K562 (cell line): ENCODE measurements at regions not wholly inside any gene's neighbourhood (a gene's known extent, or its start where the extent isn't known, plus 50 kb on each side); places are given as distances from the start of the nearest gene placed in this dataset.

Source experiments
- ATAC-seq: fragments of 200-7000 bp; cut with Tn5 transposase; 3 replicates; pipeline ENCODE4 v1.9.1; 2020; ENCODE audit warnings: moderate library complexity
- BruUV-seq: library from RNA; stranded (reverse); fragments of 400-500 nt; replicated peaks from 2 replicates; lab custom pipeline; 2021; lab: Mats Ljungman, UMichigan
- CTCF ChIA-PET: fragments of 300-600 bp; formaldehyde crosslinking; extraction: SDS; loops from one replicate; lab custom pipeline; 2021; ENCODE audit warnings: low intra/inter-chr PET ratio; lab: Yijun Ruan, JAX
- POLR2A ChIA-PET: fragments of 300-600, 350-650 bp; sonication (Branson Sonifier 250); formaldehyde crosslinking; extraction: SDS; loops from one replicate; lab custom pipeline; 2021; ENCODE audit warnings: antibody characterized with exemption, inconsistent platforms; lab: Yijun Ruan, JAX
- DNase-seq, 4 experiments: peaks; one replicate each; pipeline versions ENCODE4 v3.0.0 to v3.0.0-alpha.2; 2011 to 2018; ENCODE audit warnings: low spot score in 3 of 4, mixed read lengths in 3 of 4; ENCODE audit errors: extremely low read depth in 1 of 4
- FAIRE-seq: peaks from 2 replicates; lab custom pipeline; 2011; peaks lifted over from hg19 to GRCh38; lab: Jason Lieb, UNC
- H2AFZ ChIP-seq: 2 replicates; pipeline ENCODE4 v1.6.0; 2011; ENCODE audit warnings: low read depth, low read length, control low read depth, inconsistent platforms
- H3K27ac ChIP-seq: fragments of 200-600 bp; 3 replicates; pipeline ENCODE4 v1.8.0; 2011; ENCODE audit warnings: low read depth, mild to moderate bottlenecking, control low read depth, inconsistent platforms, low read length, moderate library complexity, mixed read lengths; ENCODE audit errors: extremely low read depth
- H3K27me3 ChIP-seq, 2 experiments: fragments of 300-600 bp in 1 of 2; 2 replicates in 1 of 2; 3 replicates in 1 of 2; pipeline versions ENCODE4 v1.6.0 to v1.8.0; 2011; ENCODE audit warnings: inconsistent platforms in 2 of 2, low read length in 2 of 2, mild to moderate bottlenecking in 1 of 2, mixed read lengths in 1 of 2, moderate library complexity in 1 of 2; ENCODE audit not compliant: control insufficient read depth in 2 of 2, insufficient read depth in 2 of 2
- H3K36me3 ChIP-seq: fragments of 300-600 bp; 3 replicates; pipeline ENCODE4 v1.8.0; 2011; ENCODE audit warnings: mild to moderate bottlenecking, low read length, inconsistent platforms; ENCODE audit not compliant: control insufficient read depth, insufficient read depth
- H3K4me1 ChIP-seq, 2 experiments: fragments of 200-600 bp in 1 of 2; replicated peaks in 1 of 2; 2 replicates in 1 of 2; 3 replicates in 1 of 2; pipeline versions ENCODE4 v1.5.1 to v1.8.0; 2011; ENCODE audit warnings: inconsistent platforms in 2 of 2, low read length in 2 of 2, mild to moderate bottlenecking in 1 of 2, mixed read lengths in 1 of 2, moderate library complexity in 1 of 2; ENCODE audit not compliant: control insufficient read depth in 2 of 2, insufficient read depth in 2 of 2
- H3K4me2 ChIP-seq: 2 replicates; pipeline ENCODE4 v1.6.1; 2011; ENCODE audit warnings: low read length, control low read depth, inconsistent platforms, mixed read lengths; ENCODE audit not compliant: insufficient read depth
- H3K4me3 ChIP-seq: fragments of 200-600 bp; sonication (generic), shearing (Covaris generic); 2 replicates; pipeline ENCODE4 v1.5.1; 2016; ENCODE audit warnings: control low read depth, inconsistent platforms
- H3K79me2 ChIP-seq: fragments of 200-600 bp; 3 replicates; pipeline ENCODE4 v1.8.0; 2011; ENCODE audit warnings: low read length, inconsistent platforms; ENCODE audit not compliant: control insufficient read depth, insufficient read depth
- H3K9ac ChIP-seq, 2 experiments: 2 replicates each; pipeline versions ENCODE4 v1.6.0 to v1.6.1; 2011; ENCODE audit warnings: low read depth in 2 of 2, low read length in 2 of 2, control low read depth in 1 of 2, inconsistent platforms in 1 of 2, mild to moderate bottlenecking in 1 of 2, mixed read lengths in 1 of 2; ENCODE audit not compliant: insufficient read depth in 1 of 2
- H3K9me1 ChIP-seq: one replicate; pipeline ENCODE4 v1.6.0; 2011; ENCODE audit warnings: inconsistent platforms, mild to moderate bottlenecking, low read length, moderate library complexity; ENCODE audit not compliant: control insufficient read depth, insufficient read depth
- H3K9me3 ChIP-seq: replicated peaks from 2 replicates; pipeline ENCODE4 v1.5.1; 2011; ENCODE audit warnings: low read depth, low read length, inconsistent platforms; ENCODE audit not compliant: control insufficient read depth, insufficient read depth
- H4K20me1 ChIP-seq: replicated peaks from 2 replicates; pipeline ENCODE4 v1.6.1; 2011; ENCODE audit warnings: low read length, inconsistent platforms, mixed read lengths; ENCODE audit not compliant: control insufficient read depth, insufficient read depth
- AFF1 ChIP-seq, 2 experiments: fragments of 450-650 bp; IDR thresholded peaks; 2 replicates each; pipeline ENCODE4 v1.6.1; 2018; ENCODE audit warnings: mild to moderate bottlenecking in 2 of 2, low read depth in 1 of 2; ENCODE audit not compliant: partially characterized antibody in 2 of 2
- CCAR2 ChIP-seq: fragments of 200-400 bp; formaldehyde crosslinking; IDR thresholded peaks from 2 replicates; pipeline ENCODE4 v1.6.1; 2017; ENCODE audit warnings: mild to moderate bottlenecking, low read depth, low read length
- ELF2 ChIP-seq: fragments of 250-450 bp; sonication (Bioruptor Pico); IDR thresholded peaks from 2 replicates; pipeline ENCODE4 v1.5.0; 2021; ENCODE audit warnings: mild to moderate bottlenecking
- FOXP1 ChIP-seq: sonication (generic); formaldehyde crosslinking; IDR thresholded peaks from 2 replicates; pipeline ENCODE4 v1.8.0; 2022; ENCODE audit warnings: mild to moderate bottlenecking, missing genetic modification reagents
- HDAC2 ChIP-seq: fragments of 450-650 bp; IDR thresholded peaks from 2 replicates; pipeline ENCODE4 v1.6.1; 2016; ENCODE audit warnings: mild to moderate bottlenecking
- HDAC3 ChIP-seq: fragments of 450-650 bp; IDR thresholded peaks from 2 replicates; pipeline ENCODE4 v1.6.1; 2018; ENCODE audit warnings: borderline replicate concordance, mild to moderate bottlenecking, moderate library complexity; ENCODE audit not compliant: partially characterized antibody
- KLF10 ChIP-seq: fragments of 250-450 bp; sonication (Bioruptor Pico); IDR thresholded peaks from 2 replicates; pipeline ENCODE4 v1.6.1; 2021; ENCODE audit warnings: matching md5 sums
- NCOA1 ChIP-seq: fragments of 450-650 bp; IDR thresholded peaks from 2 replicates; pipeline ENCODE4 v1.6.1; 2016; ENCODE audit warnings: low read depth
- RBM15 ChIP-seq: fragments of 200-400 bp; formaldehyde crosslinking; IDR thresholded peaks from 2 replicates; pipeline ENCODE4 v1.6.1; 2018; ENCODE audit warnings: mild to moderate bottlenecking, low read length, moderate library complexity; ENCODE audit not compliant: insufficient read depth
- SOX6 ChIP-seq: fragments of 450-650 bp; IDR thresholded peaks from 2 replicates; pipeline ENCODE4 v1.6.1; 2014; ENCODE audit warnings: mild to moderate bottlenecking
- SREBF1 ChIP-seq: fragments of 150-350 bp; IDR thresholded peaks from 2 replicates; pipeline ENCODE4 v1.6.1; 2014; ENCODE audit warnings: antibody characterized with exemption, low read depth, low read length, borderline replicate concordance
- SREBF2 ChIP-seq: sonication (generic); formaldehyde crosslinking; IDR thresholded peaks from 2 replicates; pipeline ENCODE4 v1.4.0; 2020; ENCODE audit warnings: mild to moderate bottlenecking, missing genetic modification reagents
- STAG1 ChIP-seq: sonication (generic); formaldehyde crosslinking; IDR thresholded peaks from 2 replicates; pipeline ENCODE4 v1.5.0; 2020; ENCODE audit warnings: missing genetic modification reagents, borderline replicate concordance
- SUPT5H ChIP-seq: fragments of 450-650 bp; IDR thresholded peaks from 2 replicates; pipeline ENCODE4 v1.6.1; 2016
- TBP ChIP-seq: optimal IDR thresholded peaks from 2 replicates; pipeline ENCODE3; 2011; ENCODE audit warnings: low read depth, low read length, improper control_type of control experiment
- ZNF174 ChIP-seq: fragments of 250-450 bp; sonication (Bioruptor Pico); IDR thresholded peaks from 2 replicates; pipeline ENCODE4 v1.4.0; 2020; ENCODE audit warnings: mild to moderate bottlenecking
- ZNF274 ChIP-seq: IDR thresholded peaks from 2 replicates; pipeline ENCODE4 v1.6.1; 2011; ENCODE audit warnings: low read depth, mild to moderate bottlenecking, low read length, moderate library complexity, borderline replicate concordance
- WGBS: fragments of 100-300 bp; shearing (Covaris generic); methylation state at CpG from one replicate; pipeline ENCODE4 v1.1.6; 2016; ENCODE audit warnings: low coverage, mixed read lengths; ENCODE audit not compliant: insufficient coverage; ENCODE audit errors: missing lambda C conversion rate; 5-methylcytosine and 5-hydroxymethylcytosine counted together
- in situ Hi-C: fragments of 300-500 bp; cut with MboI; formaldehyde crosslinking; loops from 4 replicates; pipeline ENCODE4 v1.15.0; 2018; ENCODE audit warnings: inconsistent platforms, mixed read lengths
- intact Hi-C: fragments of 100-400 bp; cut with micrococcal nuclease; formaldehyde crosslinking; loops from 2 replicates; pipeline ENCODE4 v1.14.2; 2022
- TF ChIP-seq, protein P1 (sequence below), 2 experiments: fragments of 150-350 bp in 1 of 2; IDR thresholded peaks; 2 replicates each; pipeline ENCODE4 v1.6.1; 2012 to 2016; ENCODE audit warnings: low read depth in 2 of 2, low read length in 2 of 2, mild to moderate bottlenecking in 1 of 2, moderate library complexity in 1 of 2

DNA sequence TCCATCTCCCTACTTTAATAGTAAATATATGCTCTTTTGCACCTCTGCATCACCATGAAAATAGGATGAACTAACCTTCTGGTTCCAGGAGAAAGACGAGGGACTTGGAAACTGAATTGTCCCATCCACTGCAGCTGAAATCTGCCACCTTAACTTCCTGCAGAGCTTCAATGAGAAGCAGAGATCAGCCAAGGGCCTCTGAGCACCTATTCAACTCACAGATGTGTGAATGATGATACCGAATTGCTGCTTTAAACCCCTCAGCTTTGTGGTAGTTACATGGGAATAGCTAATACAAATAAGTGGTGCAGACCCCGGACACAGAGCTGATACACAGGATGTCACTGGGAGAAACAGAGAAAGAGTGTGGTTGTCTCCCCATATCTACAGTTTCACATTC, 616.8 kb downstream of the NCAM2 start:
- Histone ChIP-seq H3K36me3 (no peaks in the 10 kb centered on the region), H3K9me3 (no peaks in the 10 kb centered on the region), H3K4me3 (no peak overlapping the region), H4K20me1 (no peaks in the 10 kb centered on the region), H3K27ac (no peak overlapping the region), H3K27me3 (no peaks in the 10 kb centered on the region), H3K9me1 (no peaks in the 10 kb centered on the region), H3K9ac (no peak overlapping the region), H3K79me2 (no peaks in the 10 kb centered on the region), H2AFZ (no peak overlapping the region), H3K4me1 (no peaks in the 10 kb centered on the region), H3K4me2 (no peak overlapping the region)
- intact Hi-C loops: no loop called here
- CTCF ChIA-PET: no interaction called here
- FAIRE-seq: no peak
- POLR2A ChIA-PET: interaction anchor here (1.1 kb wide), 1 partner anchor 11 kb away, joined by 3 read pairs; no protein-coding TSS in a partner anchor
- TF ChIP-seq SREBF2 (CRISPR knock-in tag): no peak
- TF ChIP-seq KLF10 (CRISPR knock-in tag): no peak
- no peak for TF ChIP-seq ELF2 (CRISPR knock-in tag)
- no peak for TF ChIP-seq HDAC3
- TF ChIP-seq SOX6: no peak
- no peak for TF ChIP-seq AFF1 (IDR thresholded peaks at IDR 0.05; ENCODE audit: low read depth in 1 of 2, partially characterized antibody in 2 of 2)
- no peak for TF ChIP-seq CCAR2
- no peak for TF ChIP-seq RBM15
- TF ChIP-seq TBP: no peak
- no peak for TF ChIP-seq SREBF1
- no peak for TF ChIP-seq HDAC2
- TF ChIP-seq SUPT5H: no peak
- no peak for TF ChIP-seq NCOA1
- TF ChIP-seq, protein P1, sequence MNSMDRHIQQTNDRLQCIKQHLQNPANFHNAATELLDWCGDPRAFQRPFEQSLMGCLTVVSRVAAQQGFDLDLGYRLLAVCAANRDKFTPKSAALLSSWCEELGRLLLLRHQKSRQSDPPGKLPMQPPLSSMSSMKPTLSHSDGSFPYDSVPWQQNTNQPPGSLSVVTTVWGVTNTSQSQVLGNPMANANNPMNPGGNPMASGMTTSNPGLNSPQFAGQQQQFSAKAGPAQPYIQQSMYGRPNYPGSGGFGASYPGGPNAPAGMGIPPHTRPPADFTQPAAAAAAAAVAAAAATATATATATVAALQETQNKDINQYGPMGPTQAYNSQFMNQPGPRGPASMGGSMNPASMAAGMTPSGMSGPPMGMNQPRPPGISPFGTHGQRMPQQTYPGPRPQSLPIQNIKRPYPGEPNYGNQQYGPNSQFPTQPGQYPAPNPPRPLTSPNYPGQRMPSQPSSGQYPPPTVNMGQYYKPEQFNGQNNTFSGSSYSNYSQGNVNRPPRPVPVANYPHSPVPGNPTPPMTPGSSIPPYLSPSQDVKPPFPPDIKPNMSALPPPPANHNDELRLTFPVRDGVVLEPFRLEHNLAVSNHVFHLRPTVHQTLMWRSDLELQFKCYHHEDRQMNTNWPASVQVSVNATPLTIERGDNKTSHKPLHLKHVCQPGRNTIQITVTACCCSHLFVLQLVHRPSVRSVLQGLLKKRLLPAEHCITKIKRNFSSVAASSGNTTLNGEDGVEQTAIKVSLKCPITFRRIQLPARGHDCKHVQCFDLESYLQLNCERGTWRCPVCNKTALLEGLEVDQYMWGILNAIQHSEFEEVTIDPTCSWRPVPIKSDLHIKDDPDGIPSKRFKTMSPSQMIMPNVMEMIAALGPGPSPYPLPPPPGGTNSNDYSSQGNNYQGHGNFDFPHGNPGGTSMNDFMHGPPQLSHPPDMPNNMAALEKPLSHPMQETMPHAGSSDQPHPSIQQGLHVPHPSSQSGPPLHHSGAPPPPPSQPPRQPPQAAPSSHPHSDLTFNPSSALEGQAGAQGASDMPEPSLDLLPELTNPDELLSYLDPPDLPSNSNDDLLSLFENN (IDR thresholded peaks at IDR 0.05; ENCODE audit: low read depth in 2 of 2, low read length in 2 of 2): no peak
- no peak for TF ChIP-seq STAG1
- TF ChIP-seq FOXP1 (CRISPR knock-in tag): no peak
- no peak for TF ChIP-seq ZNF174 (CRISPR knock-in tag)
- TF ChIP-seq ZNF274: no peak
- BruUV-seq: no TSS peak
- 4% methylated on average over 3 of the region's 3 CpGs for WGBS
- no peak for DNase-seq
- in situ Hi-C loops: no loop called here
- no peak for ATAC-seq
